BJ (cell line): ENCODE measurements at regions not wholly inside any gene's neighbourhood (a gene's known extent, or its start where the extent isn't known, plus 50 kb on each side); places are given as distances from the start of the nearest gene placed in this dataset. TPM values are rescaled to one million over a fixed set of nuclear protein-coding genes. Genes with fewer than 3 reads are reported as not detected.

ENCODE experiments used
- CTCF ChIA-PET: fragments of 350-600 bp; formaldehyde crosslinking; extraction: SDS; loops from one replicate; lab custom pipeline; 2021; ENCODE audit warnings: antibody characterized with exemption, inconsistent platforms; lab: Yijun Ruan, JAX
- POLR2A ChIA-PET: fragments of 300-600 bp; sonication (Branson Sonifier 250); formaldehyde crosslinking; extraction: SDS; loops from one replicate; lab custom pipeline; 2021; ENCODE audit warnings: antibody characterized with exemption; lab: Charles Lee
- DNase-seq: peaks from one replicate; pipeline ENCODE4 v3.0.0-alpha.2; 2011; ENCODE audit warnings: low read depth
- H3K27me3 ChIP-seq: 2 replicates; pipeline ENCODE4 v1.6.0; 2011; ENCODE audit warnings: low read length; ENCODE audit not compliant: control insufficient read depth, insufficient read depth
- H3K36me3 ChIP-seq: 2 replicates; pipeline ENCODE4 v1.5.1; 2011; ENCODE audit warnings: low read length; ENCODE audit not compliant: control insufficient read depth, insufficient read depth
- H3K4me3 ChIP-seq: 2 replicates; pipeline ENCODE4 v1.5.1; 2011; ENCODE audit warnings: low read depth, mild to moderate bottlenecking, control low read depth, low read length
- small RNA-seq: library from RNA; depleted of rRNA; stranded (forward); fragments of <200 nt; gene quantifications from one replicate; pipeline ENCODE3, GENCODE V24; 2012; ENCODE audit warnings: low replicate concordance, low read depth; ENCODE audit not compliant: insufficient read length
- TF ChIP-seq, protein P1 (sequence below): IDR thresholded peaks from 2 replicates; pipeline ENCODE4 v1.5.1; 2011; ENCODE audit warnings: low read depth, mild to moderate bottlenecking, control low read depth, inconsistent platforms, low read length, moderate library complexity; ENCODE audit not compliant: insufficient read depth

DNA sequence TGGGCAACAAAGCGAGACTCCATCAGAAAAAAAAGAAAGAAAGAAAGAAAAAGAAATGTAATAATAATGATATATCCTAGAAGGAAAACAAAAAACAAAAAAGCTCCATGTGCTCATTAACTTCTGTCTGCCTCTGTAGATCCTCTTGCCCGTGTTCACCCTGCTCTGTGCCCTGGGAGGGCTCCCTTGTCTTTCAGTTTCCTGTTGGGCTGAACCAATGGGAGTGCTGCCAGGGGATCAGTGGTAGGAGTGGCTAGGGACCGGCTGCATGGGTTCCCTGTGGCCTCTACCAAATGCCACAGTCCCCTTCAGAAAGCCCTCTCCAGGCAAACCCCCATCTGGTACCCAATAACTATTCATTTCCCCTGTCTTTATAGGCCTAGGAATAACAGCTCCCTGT is 51.8 kb upstream of the PARD3 start:
- ChIA-PET POLR2A (no interaction called here), CTCF (interaction anchor here (1.4 kb wide), 1 partner anchor 23 kb away, joined by 3 read pairs; no protein-coding TSS in a partner anchor)
- Histone ChIP-seq H3K36me3 (no peaks in the 10 kb centered on the region), H3K27me3 (peaks cover 3% of the 10 kb centered on the region; the same call in 1 of the 2 replicates), H3K4me3 (no peak overlapping the region)
- DNase-seq, result no peak
- TF ChIP-seq, protein P1, sequence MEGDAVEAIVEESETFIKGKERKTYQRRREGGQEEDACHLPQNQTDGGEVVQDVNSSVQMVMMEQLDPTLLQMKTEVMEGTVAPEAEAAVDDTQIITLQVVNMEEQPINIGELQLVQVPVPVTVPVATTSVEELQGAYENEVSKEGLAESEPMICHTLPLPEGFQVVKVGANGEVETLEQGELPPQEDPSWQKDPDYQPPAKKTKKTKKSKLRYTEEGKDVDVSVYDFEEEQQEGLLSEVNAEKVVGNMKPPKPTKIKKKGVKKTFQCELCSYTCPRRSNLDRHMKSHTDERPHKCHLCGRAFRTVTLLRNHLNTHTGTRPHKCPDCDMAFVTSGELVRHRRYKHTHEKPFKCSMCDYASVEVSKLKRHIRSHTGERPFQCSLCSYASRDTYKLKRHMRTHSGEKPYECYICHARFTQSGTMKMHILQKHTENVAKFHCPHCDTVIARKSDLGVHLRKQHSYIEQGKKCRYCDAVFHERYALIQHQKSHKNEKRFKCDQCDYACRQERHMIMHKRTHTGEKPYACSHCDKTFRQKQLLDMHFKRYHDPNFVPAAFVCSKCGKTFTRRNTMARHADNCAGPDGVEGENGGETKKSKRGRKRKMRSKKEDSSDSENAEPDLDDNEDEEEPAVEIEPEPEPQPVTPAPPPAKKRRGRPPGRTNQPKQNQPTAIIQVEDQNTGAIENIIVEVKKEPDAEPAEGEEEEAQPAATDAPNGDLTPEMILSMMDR, result no peak

Small RNAs in the stretch of these regions (small RNA-seq; reads per million reads assigned to genes)
- not detected for gene RNU6-193P
- not detected for gene RNU6-847P
- not detected for gene SS18L2P1
